ENCODE measurements at regions not wholly inside any gene's neighbourhood (a gene's known extent, or its start where the extent isn't known, plus 50 kb on each side); places are given as distances from the start of the nearest gene placed in this dataset.

GRCh38 chr2:172232708-172233396, 130.2 kb upstream of the DLX2 start:
- no peak for DNase-seq

DNA sequence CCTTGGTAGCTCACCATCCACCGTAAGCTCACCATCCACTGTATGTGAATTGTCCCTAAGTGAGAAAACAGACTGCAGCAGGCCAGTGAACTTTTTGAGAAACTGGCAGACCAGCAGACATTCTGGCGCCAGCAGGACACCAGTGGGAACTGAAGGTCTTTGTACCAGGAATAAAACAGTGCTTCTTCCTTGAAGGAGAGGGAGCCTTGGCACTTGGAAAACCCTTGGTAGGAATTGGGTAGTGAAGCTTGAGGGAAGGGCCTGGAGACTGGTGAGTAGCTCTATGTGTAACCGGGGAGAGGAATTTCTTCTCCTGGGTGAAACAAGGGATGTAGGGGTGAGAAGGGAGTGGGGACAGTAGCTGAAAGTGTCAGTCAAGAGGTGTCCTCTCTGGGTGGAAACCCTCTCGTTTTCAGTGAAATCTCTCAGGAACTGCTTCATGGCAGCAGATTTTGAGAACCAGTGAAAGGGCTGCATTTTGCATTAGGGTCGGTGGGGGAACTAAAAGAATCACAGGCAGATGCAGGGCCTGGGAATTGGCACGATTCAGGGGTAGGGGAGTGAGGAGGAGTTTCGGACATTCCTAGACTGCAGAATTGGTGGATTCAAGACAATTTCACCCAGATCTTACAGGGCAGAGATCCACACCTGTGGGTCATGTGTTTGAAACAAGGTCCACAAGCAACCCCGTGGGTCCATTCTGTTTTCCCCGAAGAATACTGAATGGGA, 131.5 kb upstream of the DLX2 start:
- DNase-seq: no peak

DNA sequence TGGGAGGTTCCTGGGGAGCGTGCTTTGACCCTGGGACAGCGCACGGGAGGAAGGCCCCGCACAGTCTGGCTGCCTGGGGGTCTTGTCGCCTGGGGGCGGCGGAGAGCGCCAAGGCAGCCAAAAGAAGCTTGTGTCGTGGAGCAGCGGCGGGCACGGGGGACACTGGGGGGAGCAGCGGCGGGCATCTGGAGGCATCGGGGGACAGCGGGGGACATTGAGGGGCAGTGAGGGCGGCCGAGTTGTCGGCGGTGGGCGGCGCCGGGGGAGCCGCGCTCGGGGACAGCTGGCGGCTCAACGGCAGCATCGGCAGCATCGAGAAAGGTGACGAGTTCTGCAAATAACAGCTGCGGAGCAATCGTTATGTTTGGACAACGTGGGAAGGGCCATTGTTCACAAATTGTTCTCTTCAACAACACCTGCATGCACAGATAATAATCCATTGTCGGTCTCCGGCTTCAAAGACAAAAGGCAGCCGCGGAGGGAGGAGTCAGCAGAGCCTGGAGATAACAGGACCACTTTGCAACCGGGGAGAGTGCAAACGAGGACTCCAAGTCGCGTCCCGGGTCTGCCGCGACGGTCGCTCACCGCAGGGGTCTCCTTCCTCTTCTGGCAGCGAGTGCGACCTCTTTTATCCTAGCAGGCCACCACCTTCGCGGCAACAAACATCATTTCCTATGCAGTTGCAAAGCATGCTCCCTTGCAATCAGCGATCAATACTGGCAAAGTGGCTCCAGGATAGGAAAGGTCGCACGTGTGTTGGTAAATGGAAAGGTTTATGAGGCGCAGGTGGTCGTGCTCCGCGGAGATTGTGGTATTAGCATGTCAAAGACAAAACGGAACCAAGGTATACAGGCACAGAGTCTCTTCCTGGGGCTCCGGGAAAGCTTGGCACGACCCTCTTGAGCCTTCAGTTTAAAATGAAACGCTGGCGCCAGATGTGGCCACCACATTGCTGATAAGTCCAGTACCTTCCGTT, 132.3 kb upstream of the DLX2 start:
- DNase-seq: no peak

- no peak for DNase-seq
These were observed 137.4 kb upstream of the DLX2 start for GRCh38 chr2:172239944-172240590.

DNA sequence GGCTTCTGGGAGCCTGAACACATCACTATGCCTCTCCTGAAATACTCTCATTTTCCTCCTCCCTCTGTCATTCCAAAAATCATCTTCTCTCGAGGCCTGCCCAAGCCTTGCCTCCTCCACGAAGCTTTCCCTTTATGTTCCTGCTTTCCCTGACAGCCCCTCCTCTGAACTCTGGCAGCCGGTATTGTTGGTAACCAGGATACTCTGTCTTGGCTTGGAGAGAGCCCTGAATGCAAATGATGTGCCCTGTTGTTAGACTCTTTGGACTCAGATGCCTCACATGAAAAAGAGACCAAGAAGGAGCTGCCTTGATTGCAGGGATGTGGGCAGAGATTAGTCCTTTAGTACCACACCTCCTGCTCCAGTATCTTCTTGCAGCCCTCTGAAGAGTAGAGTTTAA, 138.5 kb upstream of the DLX2 start:
- DNase-seq: no peak

- DNase-seq: no peak
These were observed 139.8 kb upstream of the DLX2 start for GRCh38 chr2:172242471-172242870.

GRCh38 chr2:172242961-172243360, 140.3 kb upstream of the DLX2 start:
- DNase-seq: no peak

GRCh38 chr2:172244419-172245130, 141.9 kb upstream of the DLX2 start:
- DNase-seq: no peak

DNA sequence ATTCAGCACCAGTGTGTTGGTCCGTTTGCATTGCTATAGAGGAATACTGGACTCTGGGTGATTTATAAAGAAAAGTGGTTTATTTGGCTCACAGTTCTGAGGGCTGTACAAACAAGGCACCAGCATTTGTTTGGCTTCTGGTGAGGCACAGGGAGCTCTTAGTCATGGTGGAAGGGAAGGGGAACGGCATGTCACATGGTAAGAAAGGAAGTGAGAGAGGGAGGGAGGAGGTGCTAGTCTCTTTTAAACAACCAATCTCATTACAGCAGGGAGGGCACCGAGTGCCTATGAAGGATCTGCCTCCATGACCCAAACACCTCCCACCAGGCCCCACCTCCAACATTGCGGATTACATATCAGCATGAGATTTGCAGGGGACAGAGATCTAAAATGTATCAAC, 143.9 kb upstream of the DLX2 start:
- DNase-seq: no peak

DNA sequence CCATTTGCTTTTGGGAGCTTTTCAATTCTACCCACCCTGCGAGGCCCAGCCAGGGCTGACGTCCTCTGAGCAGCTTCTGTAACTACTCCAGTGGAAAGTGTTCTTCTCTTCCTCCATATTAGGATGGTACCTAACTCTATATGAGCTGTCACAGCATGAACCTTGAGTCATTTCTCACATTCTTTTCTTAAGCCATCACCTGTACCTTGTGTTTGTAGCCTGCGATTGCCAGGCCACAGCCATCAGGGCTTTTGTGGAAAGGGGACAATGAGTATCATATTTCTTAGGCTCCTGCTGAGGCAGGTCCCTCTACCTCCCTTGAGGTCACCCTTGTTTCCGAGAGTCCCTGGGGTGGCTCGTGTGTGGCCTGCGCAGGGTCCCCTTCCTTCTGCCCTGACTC, 144.5 kb upstream of the DLX2 start:
- DNase-seq: no peak

DNA sequence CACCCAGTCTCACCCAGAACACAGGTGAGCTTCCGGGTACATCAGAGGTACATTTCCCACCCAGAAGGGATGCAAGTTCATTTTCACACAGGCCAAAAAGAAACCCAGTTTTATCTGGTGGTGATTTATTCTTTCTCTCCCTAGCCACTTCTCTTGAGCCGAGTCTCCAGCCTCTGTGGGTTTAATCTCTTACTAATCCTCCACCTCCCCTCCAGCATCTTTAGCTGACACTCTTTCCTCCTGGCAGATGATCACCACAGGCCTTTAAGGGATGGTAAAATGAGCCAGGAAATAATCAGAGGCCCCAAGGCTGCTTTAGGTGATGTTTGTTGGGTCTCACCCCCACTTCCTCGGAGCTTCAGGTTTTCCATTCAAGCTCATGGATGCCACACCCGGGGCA, 145.7 kb upstream of the DLX2 start:
- no peak for DNase-seq

- no peak for DNase-seq
These were observed 146.1 kb upstream of the DLX2 start for GRCh38 chr2:172248785-172249187.

DNA sequence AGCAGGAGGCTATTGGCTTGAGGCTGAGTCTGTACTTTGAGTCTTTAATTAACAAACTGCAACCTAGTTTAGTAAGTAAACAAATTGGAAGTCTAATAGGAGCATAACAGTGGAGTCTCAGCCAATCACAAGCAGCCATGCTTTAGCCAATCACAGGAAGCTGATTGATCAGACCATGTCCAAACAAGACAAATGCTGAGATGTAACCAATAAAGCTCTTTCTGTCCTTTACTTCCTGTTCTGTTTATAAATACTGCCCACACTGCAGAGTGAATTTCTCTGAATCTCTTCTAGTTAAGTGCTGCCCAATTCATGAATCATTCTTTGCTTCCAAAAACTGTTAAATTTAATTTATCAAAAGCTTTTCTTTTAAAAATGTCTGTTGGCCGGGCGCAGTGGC, 146.6 kb upstream of the DLX2 start:
- no peak for DNase-seq

DNA sequence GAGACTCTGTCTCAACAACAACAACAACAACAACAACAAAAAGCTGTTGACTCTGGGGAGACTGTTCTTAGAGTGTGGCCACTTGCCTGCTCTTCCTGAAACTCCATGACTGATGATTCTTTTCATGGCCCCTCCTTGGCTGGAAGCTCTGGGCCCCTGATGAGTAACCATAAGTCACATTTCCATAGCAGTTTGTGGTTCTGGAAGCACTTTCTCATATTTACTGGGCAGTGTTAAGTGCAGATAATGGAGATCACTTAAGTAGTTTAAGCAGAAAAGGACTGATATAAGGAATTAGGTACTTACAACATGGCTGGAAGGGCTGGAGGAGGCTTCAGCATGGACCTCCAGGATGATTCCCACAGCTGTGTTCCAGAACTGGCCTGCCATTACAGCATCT, 147.3 kb upstream of the DLX2 start:
- no peak for DNase-seq

GRCh38 chr2:172251231-172251630, 148.5 kb upstream of the DLX2 start:
- no peak for DNase-seq

GRCh38 chr2:172252154-172252553, 149.5 kb upstream of the DLX2 start:
- DNase-seq: no peak

DNA sequence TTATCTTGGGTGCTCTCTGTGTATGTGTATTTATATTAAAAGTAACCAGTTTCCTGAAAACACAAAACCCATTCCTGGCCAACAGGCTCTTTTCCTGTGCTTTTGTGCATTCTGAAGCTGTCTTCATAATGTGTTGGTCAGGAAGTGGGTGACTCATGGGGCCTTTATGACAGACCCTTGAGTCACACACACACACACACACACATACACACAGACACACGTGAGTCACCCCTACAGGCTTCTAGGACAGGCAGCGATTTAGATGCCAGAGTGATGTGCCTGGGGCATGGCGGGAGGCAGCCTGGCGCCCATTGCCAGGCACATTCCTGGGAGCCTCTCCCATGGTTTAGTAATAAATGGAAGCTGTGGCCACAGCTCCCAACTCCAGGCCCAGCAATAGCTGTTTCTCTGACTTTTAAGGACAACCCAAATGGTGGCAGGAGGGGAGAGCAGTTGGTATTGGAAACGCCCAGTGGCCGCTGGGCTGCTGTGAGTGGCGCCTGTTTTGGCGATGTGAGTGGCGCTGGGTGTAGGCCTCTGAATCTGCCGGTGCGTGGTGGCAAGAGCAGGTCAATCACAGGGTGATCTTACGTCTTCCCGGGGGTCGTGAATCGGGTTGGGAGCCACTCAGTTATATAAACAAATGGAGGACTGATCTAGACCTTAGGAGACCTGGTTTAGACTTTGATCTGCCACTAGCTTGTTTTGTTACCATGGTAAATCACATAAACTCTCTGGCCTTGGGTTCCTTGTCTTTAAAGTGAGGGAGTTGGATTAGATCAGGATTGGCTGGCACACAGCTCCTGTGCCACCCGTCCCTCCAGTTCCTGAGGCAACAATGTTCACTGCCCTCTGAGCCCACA, 150.7 kb upstream of the DLX2 start:
- DNase-seq: no peak

- DNase-seq: peak; percentile 66
These were observed 154.2 kb upstream of the DLX2 start for GRCh38 chr2:172256886-172257285.

- no peak for DNase-seq
These were observed 157.1 kb upstream of the DLX2 start for GRCh38 chr2:172259827-172260226.

- DNase-seq: no peak
These were observed 157.6 kb upstream of the DLX2 start for GRCh38 chr2:172260336-172260735.

- no peak for DNase-seq
These were observed 158.6 kb upstream of the DLX2 start for GRCh38 chr2:172261292-172261691.

Data from NCI-H446 treated with DMSO at 0.1 percent for 48 hours (cell line).